HCT116 (cell line): ENCODE measurements at regions not wholly inside any gene's neighbourhood (a gene's known extent, or its start where the extent isn't known, plus 50 kb on each side); places are given as distances from the start of the nearest gene placed in this dataset.

Experiments used
- EZH2 ChIP-seq: fragments of 200-600 bp; sonication (generic); IDR thresholded peaks from 2 replicates; pipeline ENCODE4 v1.6.1; 2017; ENCODE audit warnings: antibody characterized with exemption, mixed run types
- EZH2phosphoT487 ChIP-seq: fragments of 200-600 bp; IDR thresholded peaks from 2 replicates; pipeline ENCODE4 v1.6.1; 2018; ENCODE audit warnings: antibody characterized with exemption, borderline replicate concordance
- JUND ChIP-seq: IDR thresholded peaks from 2 replicates; pipeline ENCODE4 v1.6.1; 2012
- POLR2A ChIP-seq: IDR thresholded peaks from 2 replicates; pipeline ENCODE4 v1.7.0; 2011; ENCODE audit warnings: borderline replicate concordance; ENCODE audit not compliant: insufficient read depth, insufficient read length; ENCODE audit errors: extremely low read depth
- POLR2AphosphoS5 ChIP-seq: IDR thresholded peaks from 2 replicates; pipeline ENCODE4 v1.6.1; 2011; ENCODE audit warnings: mild to moderate bottlenecking, low read depth, low read length, moderate library complexity
- RAD21 ChIP-seq: IDR thresholded peaks from 2 replicates; pipeline ENCODE4 v1.6.1; 2012; ENCODE audit warnings: low read depth, mild to moderate bottlenecking
- REST ChIP-seq: IDR thresholded peaks from 2 replicates; pipeline ENCODE4 v1.6.1; 2012; ENCODE audit warnings: low read depth
- SP1 ChIP-seq: IDR thresholded peaks from 2 replicates; pipeline ENCODE4 v1.6.1; 2012; ENCODE audit warnings: low read depth
- SRF ChIP-seq: IDR thresholded peaks from 2 replicates; pipeline ENCODE4 v1.6.1; 2012; ENCODE audit warnings: low read depth
- TCF7L2 ChIP-seq: IDR thresholded peaks from 2 replicates; pipeline ENCODE4 v1.7.0; 2011; ENCODE audit warnings: borderline replicate concordance, inconsistent platforms; ENCODE audit not compliant: insufficient read depth, insufficient read length; ENCODE audit errors: extremely low read depth
- ZFX ChIP-seq: fragments of 450-650 bp; IDR thresholded peaks from 2 replicates; pipeline ENCODE4 v1.6.1; 2017
- ZNF274 ChIP-seq: fragments of 200-500 bp; sonication (Bioruptor generic); IDR thresholded peaks from 2 replicates; pipeline ENCODE4 v1.6.1; 2014; ENCODE audit warnings: mild to moderate bottlenecking, low read depth, low read length, inconsistent platforms
- TF ChIP-seq, protein P1 (sequence below), 3 experiments: fragments of 200-600 bp in 1 of 3; sonication (generic) in 1 of 3; IDR thresholded peaks in 2 of 3; conservative IDR thresholded peaks in 1 of 3; 2 replicates each; pipeline ENCODE4 v1.5.1; 2012 to 2017; ENCODE audit warnings: low read depth in 2 of 3, low read length in 2 of 3, antibody characterized with exemption in 1 of 3, borderline replicate concordance in 1 of 3, control low read depth in 1 of 3, mild to moderate bottlenecking in 1 of 3, mixed read lengths in 1 of 3, mixed run types in 1 of 3, moderate library complexity in 1 of 3; ENCODE audit not compliant: insufficient read depth in 1 of 3
- TF ChIP-seq, protein P2 (sequence below): IDR thresholded peaks from 2 replicates; pipeline ENCODE4 v1.6.1; 2012

DNA sequence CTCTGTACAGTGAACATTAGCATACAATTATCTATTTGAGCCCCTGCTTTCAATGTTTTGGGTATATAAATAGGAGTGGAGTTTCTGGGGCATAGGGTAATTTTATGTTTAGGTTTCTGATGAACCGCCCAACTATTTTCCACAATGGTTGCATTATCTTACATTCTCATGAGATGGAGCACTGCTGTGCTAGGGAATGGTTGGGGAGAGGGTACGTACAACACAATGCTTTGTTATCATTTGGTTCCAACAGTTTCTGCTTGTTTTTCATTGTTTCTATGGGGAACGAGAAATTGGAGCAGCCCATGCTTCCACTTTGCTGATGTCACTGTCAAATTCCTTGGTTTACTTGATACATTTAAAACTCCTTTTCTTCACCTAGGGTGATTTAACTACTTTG lies 1115.3 kb downstream of the REEP3 start:
- TF ChIP-seq REST: no peak
- no peak for TF ChIP-seq POLR2A
- TF ChIP-seq, protein P1, sequence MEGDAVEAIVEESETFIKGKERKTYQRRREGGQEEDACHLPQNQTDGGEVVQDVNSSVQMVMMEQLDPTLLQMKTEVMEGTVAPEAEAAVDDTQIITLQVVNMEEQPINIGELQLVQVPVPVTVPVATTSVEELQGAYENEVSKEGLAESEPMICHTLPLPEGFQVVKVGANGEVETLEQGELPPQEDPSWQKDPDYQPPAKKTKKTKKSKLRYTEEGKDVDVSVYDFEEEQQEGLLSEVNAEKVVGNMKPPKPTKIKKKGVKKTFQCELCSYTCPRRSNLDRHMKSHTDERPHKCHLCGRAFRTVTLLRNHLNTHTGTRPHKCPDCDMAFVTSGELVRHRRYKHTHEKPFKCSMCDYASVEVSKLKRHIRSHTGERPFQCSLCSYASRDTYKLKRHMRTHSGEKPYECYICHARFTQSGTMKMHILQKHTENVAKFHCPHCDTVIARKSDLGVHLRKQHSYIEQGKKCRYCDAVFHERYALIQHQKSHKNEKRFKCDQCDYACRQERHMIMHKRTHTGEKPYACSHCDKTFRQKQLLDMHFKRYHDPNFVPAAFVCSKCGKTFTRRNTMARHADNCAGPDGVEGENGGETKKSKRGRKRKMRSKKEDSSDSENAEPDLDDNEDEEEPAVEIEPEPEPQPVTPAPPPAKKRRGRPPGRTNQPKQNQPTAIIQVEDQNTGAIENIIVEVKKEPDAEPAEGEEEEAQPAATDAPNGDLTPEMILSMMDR (IDR thresholded peaks at IDR 0.05 in 2 of 3, conservative IDR thresholded peaks at IDR 0.05 in 1 of 3; ENCODE audit: borderline replicate concordance in 1 of 3, insufficient read depth in 1 of 3, low read depth in 2 of 3, low read length in 2 of 3): no peak
- no peak for TF ChIP-seq TCF7L2
- TF ChIP-seq ZNF274: no peak
- no peak for TF ChIP-seq EZH2phosphoT487
- no peak for TF ChIP-seq POLR2AphosphoS5
- TF ChIP-seq EZH2: no peak
- TF ChIP-seq SP1: no peak
- TF ChIP-seq, protein P2, sequence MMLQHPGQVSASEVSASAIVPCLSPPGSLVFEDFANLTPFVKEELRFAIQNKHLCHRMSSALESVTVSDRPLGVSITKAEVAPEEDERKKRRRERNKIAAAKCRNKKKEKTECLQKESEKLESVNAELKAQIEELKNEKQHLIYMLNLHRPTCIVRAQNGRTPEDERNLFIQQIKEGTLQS: no peak
- TF ChIP-seq RAD21: no peak
- TF ChIP-seq SRF: no peak
- no peak for TF ChIP-seq JUND
- TF ChIP-seq ZFX: no peak
